A673 (cell line): ENCODE measurements at regions not wholly inside any gene's neighbourhood (a gene's known extent, or its start where the extent isn't known, plus 50 kb on each side); places are given as distances from the start of the nearest gene placed in this dataset.

Source experiments
- EZH2 ChIP-seq: fragments of 200-600 bp; sonication (generic); IDR thresholded peaks from 2 replicates; pipeline ENCODE4 v1.6.1; 2017; ENCODE audit warnings: borderline replicate concordance, low read depth, mild to moderate bottlenecking, mixed read lengths, antibody characterized with exemption, low read length; ENCODE audit not compliant: poor library complexity, severe bottlenecking
- TF ChIP-seq, protein P1 (sequence below): fragments of 300-800, 200-600 bp; sonication (generic); conservative IDR thresholded peaks from 2 replicates; pipeline ENCODE4 v1.5.1; 2017; ENCODE audit warnings: low read depth, mild to moderate bottlenecking, antibody characterized with exemption, low read length, moderate library complexity, mixed read lengths

DNA sequence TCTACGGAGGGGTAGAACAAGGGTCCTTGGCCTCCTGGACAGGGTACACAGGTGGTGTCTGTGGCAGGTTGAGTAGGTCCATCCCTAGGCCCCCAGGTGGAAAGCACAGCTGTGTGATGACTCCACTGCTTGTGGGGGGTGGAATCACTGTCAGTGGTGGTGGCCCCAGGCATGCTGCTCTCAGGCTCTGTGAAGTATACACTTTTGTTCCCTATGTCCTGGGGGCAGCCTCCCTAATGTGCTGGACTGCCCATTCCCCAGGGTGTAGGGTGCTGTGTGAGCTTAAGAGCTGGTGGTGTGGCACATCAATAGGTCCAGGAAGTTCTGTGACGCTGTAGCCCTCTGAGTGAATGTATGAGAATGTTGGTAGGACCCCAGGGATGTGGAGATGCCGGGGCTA lies 197.2 kb upstream of the SLC10A2 start:
- TF ChIP-seq EZH2: no peak
- TF ChIP-seq, protein P1, sequence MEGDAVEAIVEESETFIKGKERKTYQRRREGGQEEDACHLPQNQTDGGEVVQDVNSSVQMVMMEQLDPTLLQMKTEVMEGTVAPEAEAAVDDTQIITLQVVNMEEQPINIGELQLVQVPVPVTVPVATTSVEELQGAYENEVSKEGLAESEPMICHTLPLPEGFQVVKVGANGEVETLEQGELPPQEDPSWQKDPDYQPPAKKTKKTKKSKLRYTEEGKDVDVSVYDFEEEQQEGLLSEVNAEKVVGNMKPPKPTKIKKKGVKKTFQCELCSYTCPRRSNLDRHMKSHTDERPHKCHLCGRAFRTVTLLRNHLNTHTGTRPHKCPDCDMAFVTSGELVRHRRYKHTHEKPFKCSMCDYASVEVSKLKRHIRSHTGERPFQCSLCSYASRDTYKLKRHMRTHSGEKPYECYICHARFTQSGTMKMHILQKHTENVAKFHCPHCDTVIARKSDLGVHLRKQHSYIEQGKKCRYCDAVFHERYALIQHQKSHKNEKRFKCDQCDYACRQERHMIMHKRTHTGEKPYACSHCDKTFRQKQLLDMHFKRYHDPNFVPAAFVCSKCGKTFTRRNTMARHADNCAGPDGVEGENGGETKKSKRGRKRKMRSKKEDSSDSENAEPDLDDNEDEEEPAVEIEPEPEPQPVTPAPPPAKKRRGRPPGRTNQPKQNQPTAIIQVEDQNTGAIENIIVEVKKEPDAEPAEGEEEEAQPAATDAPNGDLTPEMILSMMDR: no peak
